HepG2 (cell line): ENCODE measurements at regions not wholly inside any gene's neighbourhood (a gene's known extent, or its start where the extent isn't known, plus 50 kb on each side); places are given as distances from the start of the nearest gene placed in this dataset.

ENCODE experiments used
- ATAC-seq: fragments of 200-7000 bp; cut with Tn5 transposase; 3 replicates; pipeline ENCODE4 v1.9.1; 2020; ENCODE audit warnings: mild to moderate bottlenecking, moderate library complexity
- BruUV-seq: library from RNA; stranded (reverse); fragments of 400-500 nt; replicated peaks from 2 replicates; lab custom pipeline; 2021; lab: Mats Ljungman, UMichigan
- CTCF ChIA-PET: fragments of 300-600 bp; formaldehyde crosslinking; extraction: SDS; loops from one replicate; lab custom pipeline; 2021; ENCODE audit warnings: low total read pairs, inconsistent platforms, low intra/inter-chr PET ratio; lab: Yijun Ruan, JAX
- POLR2A ChIA-PET: fragments of 350-600 bp; sonication (Branson Sonifier 250); formaldehyde crosslinking; loops from one replicate; lab custom pipeline; 2020; ENCODE audit warnings: antibody characterized with exemption, inconsistent platforms; lab: Yijun Ruan, JAX
- DNase-seq: peaks from one replicate; pipeline ENCODE4 v3.0.0-alpha.2; 2015; ENCODE audit warnings: low spot score
- FAIRE-seq: peaks from 3 replicates; lab custom pipeline; 2011; peaks lifted over from hg19 to GRCh38; lab: Jason Lieb, UNC
- H2AFZ ChIP-seq: one replicate; pipeline ENCODE4 v1.6.1; 2011; ENCODE audit warnings: low read length, inconsistent platforms
- H3K27ac ChIP-seq: fragments of 300-600 bp; 3 replicates; pipeline ENCODE4 v1.8.0; 2011; ENCODE audit warnings: mixed run types, mild to moderate bottlenecking, mixed read lengths, low read length, inconsistent platforms; ENCODE audit not compliant: insufficient read depth; ENCODE audit errors: extremely low read length
- H3K27me3 ChIP-seq, 2 experiments: fragments of 200-600 bp in 1 of 2; 2 replicates in 1 of 2; 3 replicates in 1 of 2; pipeline versions ENCODE4 v1.6.0 to v1.8.0; 2011; ENCODE audit warnings: low read length in 2 of 2, mild to moderate bottlenecking in 2 of 2, moderate library complexity in 2 of 2, inconsistent platforms in 1 of 2; ENCODE audit not compliant: insufficient read depth in 2 of 2, control insufficient read depth in 1 of 2
- H3K36me3 ChIP-seq, 2 experiments: fragments of 200-600 bp in 1 of 2; replicated peaks in 1 of 2; 2 replicates in 1 of 2; 3 replicates in 1 of 2; pipeline versions ENCODE4 v1.5.1 to v1.8.0; 2011; ENCODE audit warnings: low read length in 2 of 2, inconsistent platforms in 1 of 2; ENCODE audit not compliant: insufficient read depth in 2 of 2, control insufficient read depth in 1 of 2
- H3K4me1 ChIP-seq: 2 replicates; pipeline ENCODE4 v1.5.1; 2012; ENCODE audit warnings: low read length, inconsistent platforms; ENCODE audit not compliant: insufficient read depth
- H3K4me2 ChIP-seq: 2 replicates; pipeline ENCODE4 v1.6.0; 2011; ENCODE audit warnings: low read depth, low read length, inconsistent platforms
- H3K4me3 ChIP-seq, 3 experiments: fragments of 200-600 bp in 1 of 3; sonication (generic), shearing (Covaris generic) in 1 of 3; replicated peaks in 1 of 3; 2 replicates each; pipeline ENCODE4 v1.5.1; 2011 to 2016; ENCODE audit warnings: low read length in 3 of 3, inconsistent platforms in 2 of 3, low read depth in 2 of 3, mild to moderate bottlenecking in 2 of 3, control low read depth in 1 of 3, mixed read lengths in 1 of 3; ENCODE audit not compliant: insufficient read depth in 1 of 3
- H3K79me2 ChIP-seq: one replicate; pipeline ENCODE4 v1.6.1; 2011; ENCODE audit warnings: low read length, inconsistent platforms; ENCODE audit not compliant: insufficient read depth
- H3K9ac ChIP-seq: 2 replicates; pipeline ENCODE4 v1.6.0; 2011; ENCODE audit warnings: mild to moderate bottlenecking, low read depth, low read length, inconsistent platforms; ENCODE audit not compliant: insufficient read depth
- H3K9me3 ChIP-seq: 2 replicates; pipeline ENCODE4 v1.5.1; 2012; ENCODE audit warnings: mild to moderate bottlenecking, low read length
- H4K20me1 ChIP-seq: 2 replicates; pipeline ENCODE4 v1.6.0; 2011; ENCODE audit warnings: inconsistent platforms, mild to moderate bottlenecking, low read length, moderate library complexity; ENCODE audit not compliant: insufficient read depth
- ADNP ChIP-seq: sonication (generic); formaldehyde crosslinking; IDR thresholded peaks from 2 replicates; pipeline ENCODE4 v1.4.0; 2020; ENCODE audit warnings: missing genetic modification reagents
- CSRNP1 ChIP-seq: sonication (generic); formaldehyde crosslinking; IDR thresholded peaks from 2 replicates; pipeline ENCODE4 v1.8.1; 2023; ENCODE audit warnings: mild to moderate bottlenecking, missing genetic modification reagents
- FOXP1 ChIP-seq, 2 experiments: fragments of 450-650 bp in 1 of 2; IDR thresholded peaks; 2 replicates each; pipeline ENCODE4 v1.6.1; 2017 to 2018; ENCODE audit warnings: antibody characterized with exemption in 1 of 2
- GLMP ChIP-seq: sonication (generic); formaldehyde crosslinking; IDR thresholded peaks from 2 replicates; pipeline ENCODE4 v1.9.0; 2021; ENCODE audit warnings: missing genetic modification reagents, mild to moderate bottlenecking, borderline replicate concordance
- NONO ChIP-seq, 2 experiments: fragments of 450-650 bp in 1 of 2; sonication (generic) in 1 of 2; formaldehyde crosslinking in 1 of 2; IDR thresholded peaks in 1 of 2; conservative IDR thresholded peaks in 1 of 2; 2 replicates each; pipeline versions ENCODE4 v1.6.1 to v1.8.0; 2017 to 2022; ENCODE audit warnings: mild to moderate bottlenecking in 1 of 2, missing genetic modification reagents in 1 of 2, moderate library complexity in 1 of 2
- ZBTB49 ChIP-seq: sonication (generic); formaldehyde crosslinking; IDR thresholded peaks from 2 replicates; pipeline ENCODE4 v1.4.0; 2020; ENCODE audit warnings: missing genetic modification reagents, borderline replicate concordance
- ZNF337 ChIP-seq: sonication (generic); formaldehyde crosslinking; IDR thresholded peaks from 2 replicates; pipeline ENCODE4 v1.5.1; 2020; ENCODE audit warnings: missing genetic modification reagents, low read depth, mild to moderate bottlenecking, borderline replicate concordance
- WGBS: methylation state at CpG from one replicate; pipeline ENCODE4 v1.1.6; 2017; ENCODE audit warnings: low lambda C conversion rate; 5-methylcytosine and 5-hydroxymethylcytosine counted together
- in situ Hi-C: cut with HindIII; loops from 2 replicates; pipeline ENCODE4 v1.10.0; 2017; ENCODE audit warnings: low pct_unique_long_range_greater_than_20kb; ENCODE audit not compliant: extremely low pct_ligation_motif_present
- intact Hi-C: fragments of 100-400 bp; cut with micrococcal nuclease; formaldehyde crosslinking; loops from one replicate; pipeline ENCODE4 v1.10.0; 2022; ENCODE audit not compliant: unreplicated experiment

- Histone ChIP-seq H3K4me2 (no peak overlapping the region), H3K4me3 (no peak overlapping the region), H3K79me2 (no peaks in the 10 kb centered on the region), H3K27me3 (no peaks in the 10 kb centered on the region), H2AFZ (no peak overlapping the region), H3K27ac (no peak overlapping the region), H3K36me3 (no peaks in the 10 kb centered on the region), H4K20me1 (no peaks in the 10 kb centered on the region), H3K9me3 (peaks cover 23% of the 10 kb centered on the region), H3K4me1 (no peaks in the 10 kb centered on the region), H3K9ac (no peak overlapping the region)
- BruUV-seq, result no TSS peak
- intact Hi-C loops, result no loop called here
- WGBS, result 16% methylated on average over 9 of the region's 9 CpGs
- in situ Hi-C loops, result no loop called here
- TF ChIP-seq NONO (IDR thresholded peaks at IDR 0.05), result no peak
- TF ChIP-seq NONO (CRISPR knock-in tag; conservative IDR thresholded peaks at IDR 0.05), result no peak
- TF ChIP-seq FOXP1 (IDR thresholded peaks at IDR 0.05), result no peak
- no peak for TF ChIP-seq FOXP1 (CRISPR knock-in tag; IDR thresholded peaks at IDR 0.05)
- no peak for TF ChIP-seq CSRNP1 (CRISPR knock-in tag)
- no peak for TF ChIP-seq ZNF337 (CRISPR knock-in tag)
- TF ChIP-seq ADNP, result no peak
- TF ChIP-seq ZBTB49, result no peak
- no peak for TF ChIP-seq GLMP (CRISPR knock-in tag)
- no peak for FAIRE-seq
- DNase-seq, result no peak
- ChIA-PET POLR2A (no interaction called here), CTCF (no interaction called here)
- ATAC-seq, result no peak
Measured at GRCh38 chr5:2586016-2586715, 165.3 kb downstream of the IRX2 start.
